ENCODE measurements at regions not wholly inside any gene's neighbourhood (a gene's known extent, or its start where the extent isn't known, plus 50 kb on each side); places are given as distances from the start of the nearest gene placed in this dataset.

- TF ChIP-seq CTCF (IDR thresholded peaks at IDR 0.05), result no peak
- no peak for TF ChIP-seq POLR2A (IDR thresholded peaks at IDR 0.05)
Measured at GRCh38 chr13:105918842-105919741, 616.4 kb downstream of the EFNB2 start.
